Testis (tissue), 2 donors: ENCODE measurements at regions not wholly inside any gene's neighbourhood (a gene's known extent, or its start where the extent isn't known, plus 50 kb on each side); places are given as distances from the start of the nearest gene placed in this dataset.

Experiments
- DNase-seq: peaks from one replicate; pipeline ENCODE4 v3.0.0-alpha.2; 2019
- H3K27ac ChIP-seq, 2 donors: fragments of 200-600 bp; sonication (generic); one replicate each; pipeline ENCODE4 v1.5.1; 2019
- H3K27me3 ChIP-seq: fragments of 200-600 bp; sonication (generic); one replicate; pipeline ENCODE4 v1.5.1; 2019
- H3K36me3 ChIP-seq: fragments of 200-600 bp; sonication (generic); one replicate; pipeline ENCODE4 v1.5.1; 2017; ENCODE audit warnings: low read depth; ENCODE audit errors: missing control alignments
- H3K4me1 ChIP-seq: fragments of 200-600 bp; sonication (generic); one replicate; pipeline ENCODE4 v1.5.1; 2019
- H3K4me3 ChIP-seq, 2 donors: fragments of 200-600 bp; sonication (generic); one replicate each; pipeline ENCODE4 v1.5.1; 2017 to 2019
- H3K9me3 ChIP-seq: fragments of 200-600 bp; sonication (generic); one replicate; pipeline ENCODE4 v1.5.1; 2017
- POLR2A ChIP-seq: fragments of 450-650 bp; IDR thresholded peaks from one replicate; pipeline ENCODE4 v1.6.1; 2017; ENCODE audit warnings: antibody characterized with exemption, mild to moderate bottlenecking, moderate library complexity
- WGBS, 2 donors: methylation state at CpG; one replicate each; pipeline ENCODE4 v1.1.5; 2018; 5-methylcytosine and 5-hydroxymethylcytosine counted together
- intact Hi-C: fragments of 100-400 bp; cut with DNase I; formaldehyde crosslinking; loops from one replicate; pipeline ENCODE4 v1.15.1; 2023; ENCODE audit warnings: low total_unique reads
- TF ChIP-seq, protein P1 (sequence below), 3 experiments: fragments of 450-650 bp in 2 of 3; fragments of 200-600 bp in 1 of 3; sonication (generic) in 1 of 3; IDR thresholded peaks; one replicate each; pipeline ENCODE4 v1.5.1; 2016 to 2019; ENCODE audit warnings: antibody characterized with exemption in 3 of 3, mild to moderate bottlenecking in 2 of 3, moderate library complexity in 1 of 3

DNA sequence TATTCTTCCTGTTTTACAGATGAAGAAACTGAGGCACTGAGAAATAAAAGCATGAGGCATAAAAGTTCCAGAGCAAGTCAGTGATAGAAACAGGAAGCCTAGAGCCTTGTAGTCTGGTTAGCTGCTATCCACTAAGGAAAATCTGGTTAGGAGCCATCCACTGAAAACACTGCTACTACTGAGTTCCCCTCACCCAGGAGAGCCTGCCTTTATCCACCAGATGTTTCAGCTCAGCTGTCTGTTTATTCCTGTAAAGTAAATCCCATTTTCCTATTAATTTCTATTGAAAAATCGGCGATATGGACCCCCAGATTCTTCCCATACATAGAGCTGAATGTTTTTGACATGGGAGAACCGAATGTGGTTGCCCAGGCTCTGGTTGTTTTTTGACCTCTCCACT lies 63.7 kb upstream of the LMO4 start:
- Histone ChIP-seq H3K27ac (no peak overlapping the region), H3K4me1 (no peaks in the 10 kb centered on the region), H3K27me3 (no peaks in the 10 kb centered on the region), H3K9me3 (no peaks in the 10 kb centered on the region), H3K36me3 (no peaks in the 10 kb centered on the region), H3K4me3 (no peak overlapping the region)
- intact Hi-C loops: no loop called here
- no peak for DNase-seq
- 92 to 93% methylated on average over 3 of the region's 3 CpGs for WGBS, 2 donors
- TF ChIP-seq, protein P1, sequence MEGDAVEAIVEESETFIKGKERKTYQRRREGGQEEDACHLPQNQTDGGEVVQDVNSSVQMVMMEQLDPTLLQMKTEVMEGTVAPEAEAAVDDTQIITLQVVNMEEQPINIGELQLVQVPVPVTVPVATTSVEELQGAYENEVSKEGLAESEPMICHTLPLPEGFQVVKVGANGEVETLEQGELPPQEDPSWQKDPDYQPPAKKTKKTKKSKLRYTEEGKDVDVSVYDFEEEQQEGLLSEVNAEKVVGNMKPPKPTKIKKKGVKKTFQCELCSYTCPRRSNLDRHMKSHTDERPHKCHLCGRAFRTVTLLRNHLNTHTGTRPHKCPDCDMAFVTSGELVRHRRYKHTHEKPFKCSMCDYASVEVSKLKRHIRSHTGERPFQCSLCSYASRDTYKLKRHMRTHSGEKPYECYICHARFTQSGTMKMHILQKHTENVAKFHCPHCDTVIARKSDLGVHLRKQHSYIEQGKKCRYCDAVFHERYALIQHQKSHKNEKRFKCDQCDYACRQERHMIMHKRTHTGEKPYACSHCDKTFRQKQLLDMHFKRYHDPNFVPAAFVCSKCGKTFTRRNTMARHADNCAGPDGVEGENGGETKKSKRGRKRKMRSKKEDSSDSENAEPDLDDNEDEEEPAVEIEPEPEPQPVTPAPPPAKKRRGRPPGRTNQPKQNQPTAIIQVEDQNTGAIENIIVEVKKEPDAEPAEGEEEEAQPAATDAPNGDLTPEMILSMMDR (IDR thresholded peaks at IDR 0.05): no peak
- TF ChIP-seq POLR2A: no peak

DNA sequence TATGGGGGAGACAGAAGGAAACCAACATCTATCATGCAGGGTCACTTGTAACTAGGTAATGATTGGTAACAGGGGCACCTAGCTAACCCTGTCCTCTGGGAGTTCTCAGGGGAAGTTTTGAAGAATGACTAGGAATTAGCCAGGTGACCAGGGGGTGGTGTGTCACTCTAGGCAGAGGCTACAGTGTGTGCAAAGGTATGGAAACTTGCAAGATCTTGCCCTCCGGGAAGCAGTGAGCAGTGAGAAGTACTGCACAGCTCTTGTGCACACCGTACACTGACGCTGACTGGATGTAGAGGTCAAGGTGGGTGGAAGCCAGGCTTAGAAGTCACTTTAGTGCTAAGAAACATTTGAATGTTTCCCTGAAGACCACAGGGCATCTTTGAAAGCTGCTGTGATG lies 62.9 kb upstream of the LMO4 start:
- intact Hi-C loops: no loop called here
- Histone ChIP-seq H3K36me3 (no peaks in the 10 kb centered on the region), H3K27ac (no peak overlapping the region), H3K9me3 (no peaks in the 10 kb centered on the region), H3K4me3 (no peak overlapping the region), H3K4me1 (no peaks in the 10 kb centered on the region), H3K27me3 (no peaks in the 10 kb centered on the region)
- DNase-seq: no peak
- TF ChIP-seq, protein P1 (IDR thresholded peaks at IDR 0.05): no peak
- TF ChIP-seq POLR2A: no peak
- 96 to 98% methylated on average over 3 of the region's 3 CpGs for WGBS, 2 donors

DNA sequence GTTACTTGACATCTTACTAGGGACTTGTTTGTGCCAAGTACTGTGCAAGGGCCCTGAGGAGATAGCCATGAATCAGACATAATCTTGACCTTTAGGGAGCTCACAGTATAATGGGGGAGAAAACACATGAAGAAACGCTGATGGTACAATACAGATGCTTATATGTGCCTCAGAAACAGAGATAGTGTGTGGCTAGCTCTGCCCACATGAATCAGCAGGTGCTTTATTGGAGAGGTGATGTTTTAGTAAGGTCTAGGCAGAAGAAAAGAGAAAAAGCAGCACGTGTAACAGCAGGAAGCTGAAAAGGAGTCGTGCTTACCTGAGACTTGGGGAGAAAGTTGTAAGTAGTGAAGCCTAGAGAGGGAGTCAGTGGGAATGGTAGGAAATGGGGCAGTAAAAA lies 60.6 kb upstream of the LMO4 start:
- no peak overlapping the region for H3K27ac ChIP-seq
- no peak overlapping the region for H3K4me3 ChIP-seq
- 80 to 81% methylated on average over 3 of the region's 3 CpGs for WGBS, 2 donors
- H3K9me3 ChIP-seq: no peaks in the 10 kb centered on the region
- TF ChIP-seq, protein P1 (IDR thresholded peaks at IDR 0.05): no peak
- no peak for TF ChIP-seq POLR2A
- H3K36me3 ChIP-seq: no peaks in the 10 kb centered on the region
- no peaks in the 10 kb centered on the region for H3K4me1 ChIP-seq
- no peak for DNase-seq
- H3K27me3 ChIP-seq: no peaks in the 10 kb centered on the region
- intact Hi-C loops: no loop called here

DNA sequence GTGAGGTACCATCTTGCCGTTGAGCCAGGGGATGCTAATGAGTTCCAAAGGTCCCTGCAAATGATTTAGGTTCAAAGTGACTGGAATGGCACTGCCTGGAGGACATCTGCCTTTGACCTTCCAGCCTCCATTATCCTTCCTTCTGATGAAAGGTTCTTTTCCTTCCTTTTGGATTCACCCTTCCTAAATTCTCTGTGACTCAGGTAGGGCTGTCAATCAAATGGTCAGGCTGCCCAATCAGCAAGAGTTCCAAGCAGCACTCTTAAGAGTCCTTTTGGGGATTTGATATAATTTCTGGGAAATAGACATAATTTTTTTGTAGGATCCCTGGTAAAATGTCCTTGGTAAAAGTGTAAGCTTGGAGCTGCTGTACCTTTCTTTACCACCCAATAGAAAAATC lies 58.8 kb upstream of the LMO4 start:
- intact Hi-C loops: no loop called here
- H3K4me1 ChIP-seq: no peaks in the 10 kb centered on the region
- no peak overlapping the region for H3K27ac ChIP-seq
- H3K36me3 ChIP-seq: no peaks in the 10 kb centered on the region
- TF ChIP-seq, protein P1 (IDR thresholded peaks at IDR 0.05): no peak
- TF ChIP-seq POLR2A: no peak
- no peaks in the 10 kb centered on the region for H3K9me3 ChIP-seq
- no peaks in the 10 kb centered on the region for H3K27me3 ChIP-seq
- H3K4me3 ChIP-seq: no peak overlapping the region
- WGBS, 2 donors: 0% methylated on average over 1 of the region's 1 CpG
- no peak for DNase-seq

DNA sequence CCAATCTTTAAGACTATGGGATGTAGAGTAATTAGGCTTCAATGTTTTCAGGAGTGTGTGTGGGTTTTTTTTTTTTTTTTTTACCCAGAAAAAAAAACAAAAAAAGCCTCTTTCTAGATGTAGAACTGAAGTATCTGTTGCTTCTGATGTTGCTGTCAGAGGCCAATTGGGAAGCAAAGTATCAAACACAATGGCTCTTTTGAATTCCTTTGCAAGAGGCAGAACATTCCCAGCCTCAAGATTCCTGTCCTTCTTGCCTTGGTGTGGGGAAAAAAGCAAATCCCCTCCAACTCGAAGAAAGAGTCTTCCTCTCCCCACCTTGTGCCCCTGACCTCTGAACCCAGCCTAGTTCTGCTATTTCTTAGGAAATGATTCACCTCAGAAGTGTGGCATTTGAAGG lies 55.4 kb upstream of the LMO4 start:
- 0 to 16% methylated on average over 1 of the region's 1 CpG for WGBS, 2 donors
- Histone ChIP-seq H3K27ac (no peak overlapping the region), H3K36me3 (no peaks in the 10 kb centered on the region), H3K4me1 (no peaks in the 10 kb centered on the region), H3K4me3 (no peak overlapping the region), H3K9me3 (no peaks in the 10 kb centered on the region), H3K27me3 (no peaks in the 10 kb centered on the region)
- no peak for TF ChIP-seq POLR2A
- TF ChIP-seq, protein P1 (IDR thresholded peaks at IDR 0.05): no peak
- DNase-seq: no peak
- intact Hi-C loops: no loop called here
